K562 (cell line): ENCODE measurements at regions not wholly inside any gene's neighbourhood (a gene's known extent, or its start where the extent isn't known, plus 50 kb on each side); places are given as distances from the start of the nearest gene placed in this dataset.
A peak's percentile ranks its signal among the peaks of the same experiment; 100 is the strongest.

ENCODE experiments used
- BACH1 ChIP-seq: fragments of 200-800 bp; sonication (Bioruptor generic); IDR thresholded peaks from 2 replicates; pipeline ENCODE4 v1.6.1; 2016; ENCODE audit warnings: missing genetic modification characterization, missing compliant biosample characterization
- YY1 ChIP-seq, 3 experiments: IDR thresholded peaks; 2 replicates each; pipeline ENCODE4 v1.6.1; 2011; ENCODE audit warnings: low read length in 2 of 3, mild to moderate bottlenecking in 2 of 3, moderate library complexity in 2 of 3, borderline replicate concordance in 1 of 3, control low read depth in 1 of 3, low read depth in 1 of 3; ENCODE audit not compliant: insufficient read depth in 3 of 3, insufficient replicate concordance in 2 of 3, control insufficient read depth in 1 of 3, insufficient read length in 1 of 3; ENCODE audit errors: extremely low read depth in 1 of 3
- ZNF407 ChIP-seq: fragments of 450-650 bp; IDR thresholded peaks from 2 replicates; pipeline ENCODE4 v1.6.1; 2016; ENCODE audit warnings: low read depth

- no peak for TF ChIP-seq ZNF407
- no peak for TF ChIP-seq BACH1
- TF ChIP-seq YY1 (IDR thresholded peaks at IDR 0.05; ENCODE audit: borderline replicate concordance in 1 of 3, control insufficient read depth in 1 of 3, extremely low read depth in 1 of 3, insufficient read depth in 3 of 3, insufficient read length in 1 of 3, insufficient replicate concordance in 2 of 3, low read depth in 1 of 3, low read length in 2 of 3), result peak in 2 of 3 experiments; percentile 38 to 49
Observed at GRCh38 chr4:114132830-114133229, 153.4 kb upstream of the ARSJ start (continued).
